H1 (cell line): ENCODE measurements at regions not wholly inside any gene's neighbourhood (a gene's known extent, or its start where the extent isn't known, plus 50 kb on each side); places are given as distances from the start of the nearest gene placed in this dataset.

ENCODE experiments used
- CTCF ChIA-PET: fragments of 300-600 bp; sonication (Branson Sonifier 250); formaldehyde crosslinking; loops from one replicate; lab custom pipeline; 2021; ENCODE audit not compliant: partially characterized antibody; lab: Charles Lee
- POLR2A ChIA-PET: fragments of 300-600 bp; sonication (Branson Sonifier 250); formaldehyde crosslinking; loops from one replicate; lab custom pipeline; 2021; ENCODE audit warnings: inconsistent platforms; ENCODE audit not compliant: partially characterized antibody; lab: Charles Lee
- DNase-seq, 2 experiments: peaks; one replicate each; pipeline versions ENCODE4 v3.0.0 to v3.0.0-alpha.2; 2010 to 2022; ENCODE audit warnings: low spot score in 2 of 2, low read depth in 1 of 2, mixed read lengths in 1 of 2
- FAIRE-seq: peaks from 2 replicates; lab custom pipeline; 2011; peaks lifted over from hg19 to GRCh38; lab: Jason Lieb, UNC
- H2AFZ ChIP-seq: 2 replicates; pipeline ENCODE4 v1.8.1; 2012; ENCODE audit warnings: low read length, inconsistent platforms
- H2AK5ac ChIP-seq: 2 replicates; pipeline ENCODE4 v1.6.1; 2013; ENCODE audit warnings: low read depth, low read length
- H2BK120ac ChIP-seq: replicated peaks from 2 replicates; pipeline ENCODE3; 2013; ENCODE audit warnings: low read depth, low read length, inconsistent platforms
- H2BK12ac ChIP-seq: 2 replicates; pipeline ENCODE4 v1.6.1; 2013; ENCODE audit warnings: low read depth, low read length
- H2BK15ac ChIP-seq: 2 replicates; pipeline ENCODE4 v1.6.1; 2013; ENCODE audit warnings: low read length
- H2BK20ac ChIP-seq: 2 replicates; pipeline ENCODE4 v1.6.1; 2013; ENCODE audit warnings: low read length
- H2BK5ac ChIP-seq: 2 replicates; pipeline ENCODE4 v1.6.1; 2013; ENCODE audit warnings: low read depth, low read length
- H3K14ac ChIP-seq: 2 replicates; pipeline ENCODE4 v1.6.1; 2013; ENCODE audit warnings: inconsistent platforms; ENCODE audit not compliant: insufficient read length
- H3K18ac ChIP-seq: 2 replicates; pipeline ENCODE4 v1.6.1; 2013; ENCODE audit warnings: low read length; ENCODE audit errors: extremely low read depth
- H3K23ac ChIP-seq: 2 replicates; pipeline ENCODE4 v1.6.1; 2013; ENCODE audit warnings: inconsistent platforms; ENCODE audit not compliant: insufficient read length
- H3K23me2 ChIP-seq: 2 replicates; pipeline ENCODE4 v1.6.1; 2013; ENCODE audit warnings: low read depth, low read length
- H3K27ac ChIP-seq: 2 replicates; pipeline ENCODE4 v1.6.1; 2011; ENCODE audit warnings: low read depth, low read length, inconsistent platforms
- H3K27me3 ChIP-seq, 4 experiments: replicated peaks in 1 of 4; 1 replicate in 1 of 4; 2 replicates in 3 of 4; pipeline versions ENCODE4 v1.6.1 to v1.8.1; 2011 to 2013; ENCODE audit warnings: low read length in 3 of 4, mild to moderate bottlenecking in 3 of 4, inconsistent platforms in 2 of 4, mixed read lengths in 2 of 4, moderate library complexity in 1 of 4; ENCODE audit not compliant: control insufficient read depth in 3 of 4, insufficient read depth in 3 of 4; ENCODE audit errors: extremely low read depth in 1 of 4
- H3K36me3 ChIP-seq, 4 experiments: 2 replicates each; pipeline versions ENCODE4 v1.6.1 to v1.8.1; 2011 to 2013; ENCODE audit warnings: mild to moderate bottlenecking in 4 of 4, low read length in 3 of 4, moderate library complexity in 2 of 4, control low read depth in 1 of 4, inconsistent platforms in 1 of 4; ENCODE audit not compliant: insufficient read depth in 4 of 4, control insufficient read depth in 2 of 4
- H3K4ac ChIP-seq: replicated peaks from 2 replicates; pipeline ENCODE3; 2013; ENCODE audit warnings: low read length, low read depth, mixed read lengths, inconsistent platforms; ENCODE audit not compliant: insufficient read length
- H3K4me1 ChIP-seq, 4 experiments: replicated peaks in 1 of 4; 1 replicate in 1 of 4; 2 replicates in 3 of 4; pipeline versions ENCODE4 v1.6.1 to v1.8.1; 2011 to 2013; ENCODE audit warnings: low read length in 3 of 4, inconsistent platforms in 2 of 4, mixed read lengths in 1 of 4; ENCODE audit not compliant: insufficient read depth in 4 of 4, control insufficient read depth in 3 of 4
- H3K4me2 ChIP-seq, 2 experiments: 2 replicates each; pipeline versions ENCODE4 v1.6.1 to v1.8.1; 2011 to 2013; ENCODE audit warnings: low read depth in 2 of 2, low read length in 2 of 2, control low read depth in 1 of 2, inconsistent platforms in 1 of 2, mild to moderate bottlenecking in 1 of 2; ENCODE audit not compliant: insufficient read depth in 1 of 2
- H3K4me3 ChIP-seq, 4 experiments: fragments of 200-600, 300-600 bp in 1 of 4; sonication (generic), shearing (Covaris generic), sonication (Bioruptor Twin) in 1 of 4; 2 replicates each; pipeline versions ENCODE4 v1.5.1 to v1.8.1; 2011 to 2016; ENCODE audit warnings: low read length in 4 of 4, low read depth in 3 of 4, control low read depth in 2 of 4, inconsistent platforms in 2 of 4, mild to moderate bottlenecking in 2 of 4, mixed read lengths in 1 of 4, moderate library complexity in 1 of 4; ENCODE audit not compliant: insufficient read depth in 2 of 4; ENCODE audit errors: extremely low read depth in 1 of 4
- H3K56ac ChIP-seq: replicated peaks from 2 replicates; pipeline ENCODE3; 2013; ENCODE audit warnings: low read depth, mild to moderate bottlenecking, mixed read lengths, low read length, inconsistent platforms; ENCODE audit not compliant: insufficient read length
- H3K79me1 ChIP-seq: 2 replicates; pipeline ENCODE4 v1.6.1; 2013; ENCODE audit warnings: low read depth, low read length, control low read depth
- H3K79me2 ChIP-seq, 2 experiments: 2 replicates each; pipeline versions ENCODE4 v1.6.1 to v1.8.1; 2012 to 2013; ENCODE audit warnings: low read length in 2 of 2, mild to moderate bottlenecking in 2 of 2, inconsistent platforms in 1 of 2; ENCODE audit not compliant: insufficient read depth in 2 of 2, control insufficient read depth in 1 of 2
- H3K9ac ChIP-seq, 4 experiments: replicated peaks in 1 of 4; 1 replicate in 1 of 4; 2 replicates in 3 of 4; pipeline versions ENCODE4 v1.6.1 to v1.8.1; 2011 to 2013; ENCODE audit warnings: low read depth in 3 of 4, low read length in 3 of 4, control low read depth in 2 of 4, mild to moderate bottlenecking in 2 of 4, moderate library complexity in 2 of 4, inconsistent platforms in 1 of 4; ENCODE audit errors: extremely low read depth in 1 of 4
- H3K9me3 ChIP-seq, 2 experiments: 2 replicates each; pipeline versions ENCODE4 v1.6.1 to v1.8.1; 2012 to 2013; ENCODE audit warnings: mild to moderate bottlenecking in 2 of 2, moderate library complexity in 2 of 2, control low read depth in 1 of 2, inconsistent platforms in 1 of 2, low read depth in 1 of 2, low read length in 1 of 2, mixed read lengths in 1 of 2; ENCODE audit not compliant: insufficient read depth in 2 of 2
- H4K20me1 ChIP-seq, 2 experiments: replicated peaks in 1 of 2; 2 replicates each; pipeline versions ENCODE3 to v1.8.1; 2011 to 2013; ENCODE audit warnings: inconsistent platforms in 2 of 2, low read length in 2 of 2, mild to moderate bottlenecking in 1 of 2; ENCODE audit not compliant: insufficient read depth in 2 of 2, control insufficient read depth in 1 of 2
- H4K5ac ChIP-seq: 2 replicates; pipeline ENCODE4 v1.6.1; 2013; ENCODE audit warnings: low read length, low read depth, mixed read lengths, inconsistent platforms; ENCODE audit not compliant: insufficient read length
- H4K8ac ChIP-seq: 2 replicates; pipeline ENCODE4 v1.8.0; 2013; ENCODE audit warnings: mild to moderate bottlenecking, moderate library complexity, low read length, inconsistent platforms; ENCODE audit not compliant: insufficient read depth; ENCODE audit errors: extremely low read depth
- H4K91ac ChIP-seq: replicated peaks from 2 replicates; pipeline ENCODE3; 2013; ENCODE audit warnings: low read length, mixed read lengths, inconsistent platforms; ENCODE audit not compliant: insufficient read length
- ASH2L ChIP-seq: fragments of 200-600, 300-600 bp; sonication (generic); IDR thresholded peaks from one replicate; pipeline ENCODE4 v1.7.1; 2017; ENCODE audit warnings: low read length
- CEBPB ChIP-seq: IDR thresholded peaks from 2 replicates; pipeline ENCODE4 v1.6.1; 2012; ENCODE audit warnings: low read depth, low read length
- CTBP2 ChIP-seq: IDR thresholded peaks from 2 replicates; pipeline ENCODE4 v1.7.0; 2011; ENCODE audit warnings: borderline replicate concordance, mild to moderate bottlenecking, moderate library complexity, mixed read lengths, low read length; ENCODE audit not compliant: insufficient read depth, insufficient read length
- JUN ChIP-seq: IDR thresholded peaks from 2 replicates; pipeline ENCODE4 v1.6.1; 2011; ENCODE audit warnings: low read depth, mild to moderate bottlenecking, improper control_type of control experiment, low read length
- MAFK ChIP-seq: IDR thresholded peaks from 2 replicates; pipeline ENCODE4 v1.6.1; 2012; ENCODE audit warnings: low read depth, mild to moderate bottlenecking, improper control_type of control experiment, low read length
- NRF1 ChIP-seq: IDR thresholded peaks from 2 replicates; pipeline ENCODE4 v1.6.1; 2011; ENCODE audit warnings: mild to moderate bottlenecking, low read depth, low read length, improper control_type of control experiment
- PHF8 ChIP-seq: fragments of 200-600 bp; sonication (generic); conservative IDR thresholded peaks from 2 replicates; pipeline ENCODE4 v1.7.1; 2012; ENCODE audit warnings: low read depth, mild to moderate bottlenecking, inconsistent platforms, low read length, moderate library complexity
- SP4 ChIP-seq: IDR thresholded peaks from 2 replicates; pipeline ENCODE4 v1.6.1; 2012; ENCODE audit warnings: low read length, inconsistent platforms
- SUZ12 ChIP-seq: fragments of 200-600 bp; sonication (generic); IDR thresholded peaks from 2 replicates; pipeline ENCODE4 v1.6.1; 2012; ENCODE audit warnings: mild to moderate bottlenecking, inconsistent platforms, low read length, moderate library complexity, mixed read lengths
- WGBS, 2 experiments: shearing (Covaris generic) in 1 of 2; methylation state at CpG; one replicate each; pipeline versions ENCODE4 v1.1.6 to v1.1.7; 2013 to 2015; ENCODE audit warnings: low lambda C conversion rate in 2 of 2, mixed read lengths in 2 of 2, inconsistent platforms in 1 of 2, low coverage in 1 of 2, missing lambda C conversion rate in 1 of 2; ENCODE audit not compliant: insufficient replicate concordance in 2 of 2, insufficient coverage in 1 of 2, insufficient read length in 1 of 2; ENCODE audit errors: extremely low coverage in 1 of 2, missing lambda C conversion rate in 1 of 2; 5-methylcytosine and 5-hydroxymethylcytosine counted together
- TF ChIP-seq, protein P1 (sequence below): IDR thresholded peaks from 2 replicates; pipeline ENCODE4 v1.6.1; 2012; ENCODE audit warnings: inconsistent platforms
- TF ChIP-seq, protein P2 (sequence below): IDR thresholded peaks from 2 replicates; pipeline ENCODE4 v1.6.1; 2011; ENCODE audit warnings: low read depth, mild to moderate bottlenecking, low read length; ENCODE audit not compliant: insufficient read depth

DNA sequence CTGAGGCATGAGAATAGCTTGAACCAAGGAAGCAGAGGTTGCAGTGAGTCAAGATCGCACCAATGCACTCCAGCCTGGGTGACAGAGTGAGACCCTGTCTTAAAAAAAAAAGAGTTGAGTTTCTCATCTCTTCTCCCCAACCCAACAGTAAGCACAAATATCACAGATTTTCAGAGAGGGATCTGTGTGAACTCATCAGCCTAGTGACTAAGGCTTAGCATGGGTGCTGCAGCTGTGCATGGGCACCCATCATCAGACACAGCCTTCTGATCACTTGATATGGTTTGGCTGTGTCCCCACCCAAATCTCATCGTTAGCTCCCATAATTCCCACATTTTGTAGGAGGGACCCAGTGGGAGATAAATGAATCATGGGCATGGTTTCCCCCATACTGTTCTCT, 298.9 kb downstream of the PCNX1 start:
- no peaks in the 10 kb centered on the region for H4K20me1 ChIP-seq
- H3K18ac ChIP-seq: no peak overlapping the region
- no peak overlapping the region for H2BK15ac ChIP-seq
- 45% methylated on average over 2 of the region's 2 CpGs; no CpG with 5 or more reads in 1 of the 2 experiments for WGBS, 2 experiments
- no peaks in the 10 kb centered on the region for H3K36me3 ChIP-seq
- H3K56ac ChIP-seq: no peak overlapping the region
- H3K23me2 ChIP-seq: peaks cover 2% of the 10 kb centered on the region; the same call in 1 of the 2 replicates
- H3K9me3 ChIP-seq: no peaks in the 10 kb centered on the region
- H2BK20ac ChIP-seq: no peak overlapping the region
- H2BK5ac ChIP-seq: no peak overlapping the region
- H2BK12ac ChIP-seq: no peak overlapping the region
- H2AK5ac ChIP-seq: no peak overlapping the region
- CTCF ChIA-PET: interaction anchor here (0.6 to 1.4 kb wide), 2 partner anchors 383 to 547 kb away, joined by 3 to 5 read pairs; no protein-coding TSS in a partner anchor
- TF ChIP-seq ASH2L (no peak), CEBPB (no peak), PHF8 (no peak), SP4 (no peak), MAFK (no peak), CTBP2 (no peak), JUN (no peak), SUZ12 (no peak), NRF1 (no peak)
- TF ChIP-seq, protein P1, sequence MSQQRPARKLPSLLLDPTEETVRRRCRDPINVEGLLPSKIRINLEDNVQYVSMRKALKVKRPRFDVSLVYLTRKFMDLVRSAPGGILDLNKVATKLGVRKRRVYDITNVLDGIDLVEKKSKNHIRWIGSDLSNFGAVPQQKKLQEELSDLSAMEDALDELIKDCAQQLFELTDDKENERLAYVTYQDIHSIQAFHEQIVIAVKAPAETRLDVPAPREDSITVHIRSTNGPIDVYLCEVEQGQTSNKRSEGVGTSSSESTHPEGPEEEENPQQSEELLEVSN: no peak
- TF ChIP-seq, protein P2, sequence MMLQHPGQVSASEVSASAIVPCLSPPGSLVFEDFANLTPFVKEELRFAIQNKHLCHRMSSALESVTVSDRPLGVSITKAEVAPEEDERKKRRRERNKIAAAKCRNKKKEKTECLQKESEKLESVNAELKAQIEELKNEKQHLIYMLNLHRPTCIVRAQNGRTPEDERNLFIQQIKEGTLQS: no peak
- TF ChIP-seq, all 59 proteins: peak for 0
- H4K91ac ChIP-seq: no peak overlapping the region
- no peak overlapping the region for H2AFZ ChIP-seq
- no peaks in the 10 kb centered on the region for H3K79me1 ChIP-seq
- H4K5ac ChIP-seq: no peak overlapping the region
- no peaks in the 10 kb centered on the region for H3K79me2 ChIP-seq
- no peak overlapping the region for H3K4me2 ChIP-seq
- H3K27me3 ChIP-seq: no peaks in the 10 kb centered on the region
- no peak overlapping the region for H3K23ac ChIP-seq
- POLR2A ChIA-PET: no interaction called here
- no peak overlapping the region for H4K8ac ChIP-seq
- no peak overlapping the region for H3K9ac ChIP-seq
- no peak overlapping the region for H3K14ac ChIP-seq
- H3K4me1 ChIP-seq: no peaks in the 10 kb centered on the region
- no peak overlapping the region for H3K4me3 ChIP-seq
- DNase-seq (no peak), FAIRE-seq (no peak)
- no peak overlapping the region for H3K27ac ChIP-seq
- H3K4ac ChIP-seq: no peak overlapping the region
- no peak overlapping the region for H2BK120ac ChIP-seq
